ENCODE measurements at regions not wholly inside any gene's neighbourhood (a gene's known extent, or its start where the extent isn't known, plus 50 kb on each side); places are given as distances from the start of the nearest gene placed in this dataset.

- Histone ChIP-seq H3K4me1 (ENCODE audit: insufficient read depth, low read length) (no peaks in the 10 kb centered on the region), H3K27ac (ENCODE audit: low read length) (no peak overlapping the region), H3K9me3 (ENCODE audit: insufficient read depth, low read length, severe bottlenecking) (no peaks in the 10 kb centered on the region), H3K36me3 (ENCODE audit: insufficient read depth, low read length) (no peaks in the 10 kb centered on the region), H3K4me2 (ENCODE audit: insufficient read depth, low read length) (no peak overlapping the region), H3K4me3 (ENCODE audit: low read depth in 1 of 2, low read length in 2 of 2) (no peak overlapping the region), H4K20me1 (ENCODE audit: insufficient read depth, low read length) (no peaks in the 10 kb centered on the region), H2AFZ (ENCODE audit: low read depth, low read length) (no peak overlapping the region), H3K79me2 (ENCODE audit: insufficient read depth, low read length) (no peaks in the 10 kb centered on the region), H3K27me3 (ENCODE audit: insufficient read depth, low read length, poor library complexity) (no peaks in the 10 kb centered on the region), H3K9ac (ENCODE audit: low read depth, low read length) (no peak overlapping the region)
- DNase-seq = no peak
- ATAC-seq (ENCODE audit: insufficient read depth, low read depth) = no peak
- TF ChIP-seq EZH2 (IDR thresholded peaks at IDR 0.05; ENCODE audit: borderline replicate concordance, low read depth, low read length, severe bottlenecking) (no peak), CTCF (IDR thresholded peaks at IDR 0.05; ENCODE audit: borderline replicate concordance, extremely low read depth, low read length, poor library complexity, severe bottlenecking) (no peak)
Observed at GRCh38 chr3:104911376-104911775, 455.3 kb upstream of the ALCAM start.

- TF ChIP-seq CTCF (IDR thresholded peaks at IDR 0.05; ENCODE audit: borderline replicate concordance, extremely low read depth, low read length, poor library complexity, severe bottlenecking) (no peak), EZH2 (IDR thresholded peaks at IDR 0.05; ENCODE audit: borderline replicate concordance, low read depth, low read length, severe bottlenecking) (no peak)
- Histone ChIP-seq H3K4me3 (ENCODE audit: low read depth in 1 of 2, low read length in 2 of 2) (no peak overlapping the region), H3K79me2 (ENCODE audit: insufficient read depth, low read length) (no peaks in the 10 kb centered on the region), H2AFZ (ENCODE audit: low read depth, low read length) (no peak overlapping the region), H3K27me3 (ENCODE audit: insufficient read depth, low read length, poor library complexity) (no peaks in the 10 kb centered on the region), H3K9ac (ENCODE audit: low read depth, low read length) (no peak overlapping the region), H3K27ac (ENCODE audit: low read length) (no peak overlapping the region), H3K36me3 (ENCODE audit: insufficient read depth, low read length) (no peaks in the 10 kb centered on the region), H3K9me3 (ENCODE audit: insufficient read depth, low read length, severe bottlenecking) (no peaks in the 10 kb centered on the region), H3K4me2 (ENCODE audit: insufficient read depth, low read length) (no peak overlapping the region), H4K20me1 (ENCODE audit: insufficient read depth, low read length) (no peaks in the 10 kb centered on the region), H3K4me1 (ENCODE audit: insufficient read depth, low read length) (no peaks in the 10 kb centered on the region)
- no peak for ATAC-seq (ENCODE audit: insufficient read depth, low read depth)
- no peak for DNase-seq
Observed at GRCh38 chr3:104916971-104917370, 449.7 kb upstream of the ALCAM start.

- no peak for DNase-seq
- Histone ChIP-seq H3K36me3 (ENCODE audit: insufficient read depth, low read length) (no peaks in the 10 kb centered on the region), H3K4me1 (ENCODE audit: insufficient read depth, low read length) (no peaks in the 10 kb centered on the region), H3K9ac (ENCODE audit: low read depth, low read length) (no peak overlapping the region), H3K4me2 (ENCODE audit: insufficient read depth, low read length) (no peak overlapping the region), H4K20me1 (ENCODE audit: insufficient read depth, low read length) (no peaks in the 10 kb centered on the region), H3K4me3 (ENCODE audit: low read depth in 1 of 2, low read length in 2 of 2) (no peak overlapping the region), H3K27ac (ENCODE audit: low read length) (no peak overlapping the region), H3K27me3 (ENCODE audit: insufficient read depth, low read length, poor library complexity) (no peaks in the 10 kb centered on the region), H3K79me2 (ENCODE audit: insufficient read depth, low read length) (no peaks in the 10 kb centered on the region), H3K9me3 (ENCODE audit: insufficient read depth, low read length, severe bottlenecking) (no peaks in the 10 kb centered on the region), H2AFZ (ENCODE audit: low read depth, low read length) (no peak overlapping the region)
- TF ChIP-seq CTCF (IDR thresholded peaks at IDR 0.05; ENCODE audit: borderline replicate concordance, extremely low read depth, low read length, poor library complexity, severe bottlenecking) = no peak
- TF ChIP-seq EZH2 (IDR thresholded peaks at IDR 0.05; ENCODE audit: borderline replicate concordance, low read depth, low read length, severe bottlenecking) = no peak
- no peak for ATAC-seq (ENCODE audit: insufficient read depth, low read depth)
Observed at GRCh38 chr3:104920512-104920911, 446.2 kb upstream of the ALCAM start.

GRCh38 chr3:104933972-104934371 lies 432.7 kb upstream of the ALCAM start:
- Histone ChIP-seq H3K79me2 (ENCODE audit: insufficient read depth, low read length) (no peaks in the 10 kb centered on the region), H3K9ac (ENCODE audit: low read depth, low read length) (no peak overlapping the region), H2AFZ (ENCODE audit: low read depth, low read length) (no peak overlapping the region), H3K4me3 (ENCODE audit: low read depth in 1 of 2, low read length in 2 of 2) (no peak overlapping the region), H3K36me3 (ENCODE audit: insufficient read depth, low read length) (no peaks in the 10 kb centered on the region), H3K4me1 (ENCODE audit: insufficient read depth, low read length) (no peaks in the 10 kb centered on the region), H3K27ac (ENCODE audit: low read length) (no peak overlapping the region), H4K20me1 (ENCODE audit: insufficient read depth, low read length) (no peaks in the 10 kb centered on the region), H3K27me3 (ENCODE audit: insufficient read depth, low read length, poor library complexity) (no peaks in the 10 kb centered on the region), H3K9me3 (ENCODE audit: insufficient read depth, low read length, severe bottlenecking) (no peaks in the 10 kb centered on the region), H3K4me2 (ENCODE audit: insufficient read depth, low read length) (no peak overlapping the region)
- ATAC-seq (ENCODE audit: insufficient read depth, low read depth) (no peak), DNase-seq (no peak)
- TF ChIP-seq EZH2 (IDR thresholded peaks at IDR 0.05; ENCODE audit: borderline replicate concordance, low read depth, low read length, severe bottlenecking) = no peak
- TF ChIP-seq CTCF (IDR thresholded peaks at IDR 0.05; ENCODE audit: borderline replicate concordance, extremely low read depth, low read length, poor library complexity, severe bottlenecking) = no peak
